HG03460 (cell line): ENCODE measurements at regions not wholly inside any gene's neighbourhood (a gene's known extent, or its start where the extent isn't known, plus 50 kb on each side); places are given as distances from the start of the nearest gene placed in this dataset.
"Not testable (repeated sequence)": the region's sequence is repeated elsewhere in the genome, so short reads cannot be mapped to it uniquely, and the experiment has no call there.

ENCODE experiments used
- ATAC-seq: cut with Tn5 transposase; IDR thresholded peaks from one replicate; pipeline ENCODE4 v1.9.1; 2021; ENCODE audit not compliant: unreplicated experiment

DNA sequence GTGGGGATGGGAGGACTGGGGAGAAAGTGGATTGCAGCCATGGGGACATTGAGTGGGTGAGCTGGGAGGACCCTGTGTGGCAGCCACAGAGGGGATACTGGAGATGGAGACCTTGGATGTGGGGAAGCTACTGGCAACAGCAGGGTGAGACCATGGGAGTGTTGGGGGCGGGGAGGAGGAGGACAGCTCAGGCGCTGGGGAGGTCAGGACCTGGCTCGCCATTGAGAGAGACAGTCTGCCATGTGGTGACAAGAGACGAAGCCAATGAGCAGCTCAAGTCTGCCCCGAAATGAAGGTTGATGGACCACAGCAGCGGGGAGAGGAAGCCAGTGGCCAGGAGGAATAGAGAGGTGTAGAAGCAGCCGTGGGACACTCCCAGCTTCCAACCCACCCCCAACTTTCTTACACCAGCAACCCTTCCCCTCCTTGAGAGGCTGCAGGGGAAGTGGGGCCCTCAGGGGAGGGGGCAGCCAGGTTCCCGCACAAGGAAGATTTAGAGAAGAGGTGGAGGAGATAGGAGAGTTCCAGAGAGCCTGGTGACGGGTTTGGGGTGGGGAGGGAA is 118.1 kb downstream of the ASB7 start:
- ATAC-seq: no peak

DNA sequence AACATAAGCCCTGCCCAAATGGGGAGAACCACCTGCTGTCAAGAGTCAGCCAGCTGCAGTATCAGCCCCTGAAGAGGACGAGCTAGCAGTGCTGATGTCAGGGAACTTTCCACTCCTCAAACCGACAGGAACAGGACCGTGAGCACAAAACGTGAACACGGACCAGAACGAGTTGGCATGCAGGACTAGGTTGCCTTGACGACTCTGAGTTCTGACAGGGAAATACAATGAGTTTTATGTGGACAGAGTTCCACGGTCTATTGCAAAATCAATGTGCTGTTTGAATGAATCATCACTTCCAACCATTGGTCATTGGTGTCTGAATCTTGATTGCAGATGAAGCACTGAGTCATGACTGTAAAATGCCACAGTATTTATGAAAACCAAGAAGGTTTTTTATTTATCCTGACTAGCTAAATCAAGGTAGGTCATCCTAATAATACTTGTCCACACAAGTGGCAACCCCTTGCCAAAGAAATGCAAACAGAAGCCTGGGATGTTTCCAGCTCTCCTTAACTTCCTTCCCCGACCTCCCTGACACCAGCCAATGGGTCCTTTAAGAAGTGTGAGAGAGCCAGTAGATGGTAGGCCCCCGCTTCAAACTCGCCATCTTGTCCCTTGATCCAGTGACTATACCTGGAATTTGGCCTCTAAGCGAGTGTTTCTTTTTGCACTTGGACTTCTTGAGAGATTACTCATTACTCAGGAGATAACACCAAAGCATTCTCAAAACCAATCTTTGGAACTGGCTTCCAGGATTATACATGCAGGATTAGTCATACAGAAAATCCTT is 119.6 kb downstream of the ASB7 start:
- ATAC-seq: no peak

DNA sequence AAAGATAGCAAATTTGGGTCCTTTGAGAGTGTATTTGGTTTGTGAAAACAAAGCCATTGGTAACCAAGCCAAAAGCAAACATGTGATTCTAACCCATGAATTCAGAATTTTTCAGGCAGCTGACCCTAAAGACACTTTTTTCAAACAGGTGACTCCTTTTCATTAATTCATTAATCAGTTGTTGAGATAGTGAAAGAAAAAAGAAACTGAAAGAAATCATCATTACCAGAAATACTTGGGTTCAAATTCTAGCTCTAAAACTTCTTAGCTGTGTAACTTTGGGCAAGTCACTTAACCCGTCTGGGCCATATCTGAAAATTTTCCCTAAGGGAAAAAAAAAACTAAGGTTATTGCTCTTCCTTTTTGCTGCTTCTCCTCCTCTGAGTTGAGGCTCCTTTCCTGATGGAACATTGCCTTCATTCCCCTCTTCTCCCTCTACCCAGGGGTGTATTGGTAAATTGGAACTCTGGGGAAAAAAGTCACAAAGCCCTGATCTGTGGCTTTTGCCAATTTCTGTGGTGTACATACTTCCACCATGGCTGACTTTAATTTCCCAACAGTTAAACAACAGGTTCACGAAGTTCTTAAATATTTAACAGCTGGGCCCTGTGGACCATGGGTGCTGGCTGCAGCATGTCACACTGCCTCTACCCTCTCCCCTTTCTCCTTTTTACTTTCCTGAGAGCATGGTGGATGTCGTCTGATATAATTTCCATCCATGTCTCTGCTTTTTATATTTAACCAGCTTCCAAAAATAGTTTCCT is 120.3 kb downstream of the ASB7 start:
- ATAC-seq: no peak

DNA sequence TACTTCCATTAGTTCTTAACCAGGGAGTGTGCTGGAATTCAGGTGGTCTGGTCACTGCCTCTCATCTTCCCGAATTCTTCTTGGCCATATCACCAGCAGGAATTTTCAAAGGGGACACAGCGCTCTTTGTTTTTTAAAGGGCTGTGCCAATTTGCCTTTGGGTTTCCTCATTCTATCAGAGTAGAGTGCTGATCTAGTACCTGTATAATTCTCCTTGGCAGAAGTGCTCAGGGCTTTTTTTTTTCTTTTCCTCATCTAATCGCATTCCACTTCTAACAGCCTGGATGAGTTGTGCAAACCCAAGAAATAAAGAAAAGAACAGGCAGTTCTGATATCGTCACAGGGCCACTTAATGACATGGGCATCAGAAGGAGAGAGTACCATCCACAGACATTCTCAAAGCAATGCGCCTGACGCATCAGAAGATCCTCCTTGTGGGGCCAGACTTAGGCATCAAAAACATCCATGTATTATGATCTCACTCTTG is 121.0 kb downstream of the ASB7 start:
- ATAC-seq: no peak

DNA sequence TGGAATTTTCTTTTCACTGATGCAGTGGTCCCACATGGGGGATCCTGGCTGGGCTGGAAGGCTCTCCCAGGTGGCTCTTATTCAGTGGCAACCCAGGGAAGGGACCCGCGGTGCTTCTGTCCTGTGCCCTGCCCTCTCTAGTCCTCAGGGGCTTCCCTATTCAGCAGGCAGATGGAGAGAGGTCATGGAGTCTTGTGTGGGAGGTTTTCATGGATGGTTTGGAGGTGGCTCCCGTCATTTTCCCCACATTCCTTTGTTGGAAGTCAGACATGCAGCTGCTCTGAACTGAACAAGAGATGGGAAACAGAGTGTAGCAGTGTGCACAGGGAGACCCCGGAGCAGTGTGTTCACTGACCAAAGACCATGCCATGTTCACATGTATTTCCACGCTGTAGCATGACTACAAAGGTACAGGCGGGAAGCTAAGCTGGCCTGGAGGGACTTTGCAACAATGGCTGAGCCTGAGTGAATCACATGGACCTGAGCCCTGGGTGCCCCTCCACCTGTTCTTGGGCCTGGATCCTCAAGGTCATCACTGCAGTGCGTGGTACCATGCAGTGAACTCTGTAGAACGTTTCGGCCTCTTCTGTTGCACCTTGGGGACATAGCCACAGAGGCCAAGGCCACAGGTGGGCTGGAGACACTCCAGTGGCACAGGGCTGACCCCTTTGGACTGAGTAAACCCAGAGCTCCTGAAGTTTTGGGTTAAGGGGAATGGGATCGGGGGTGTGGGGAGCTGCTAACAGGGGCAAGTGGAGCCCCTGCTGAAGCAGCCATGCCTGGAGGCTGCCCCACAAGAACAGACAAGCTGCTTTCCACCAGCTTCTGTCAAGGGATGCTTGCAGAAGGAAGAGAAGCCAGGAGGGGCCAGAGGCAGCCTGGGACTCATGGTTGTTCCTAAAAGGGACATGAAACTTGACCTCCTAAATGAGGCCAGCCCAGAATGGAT is 123.0 kb downstream of the ASB7 start:
- no peak for ATAC-seq

DNA sequence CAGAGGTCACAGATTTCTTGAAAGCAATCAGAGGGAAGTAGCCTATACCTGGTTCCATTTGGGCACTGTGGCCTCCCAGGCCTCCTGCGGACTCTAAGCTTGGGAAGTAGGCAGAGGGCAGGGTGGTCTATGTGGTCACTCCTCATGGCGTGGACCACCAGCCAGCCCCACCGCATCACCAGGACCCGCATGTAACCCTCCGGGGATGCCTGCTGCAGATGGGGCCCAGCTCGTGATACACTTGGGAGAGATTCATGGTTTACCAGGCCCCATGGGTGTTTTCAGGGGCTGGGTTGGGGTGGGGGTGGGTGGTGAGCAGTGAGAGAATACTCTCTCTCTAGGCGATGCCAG is 123.7 kb downstream of the ASB7 start:
- ATAC-seq: no peak

DNA sequence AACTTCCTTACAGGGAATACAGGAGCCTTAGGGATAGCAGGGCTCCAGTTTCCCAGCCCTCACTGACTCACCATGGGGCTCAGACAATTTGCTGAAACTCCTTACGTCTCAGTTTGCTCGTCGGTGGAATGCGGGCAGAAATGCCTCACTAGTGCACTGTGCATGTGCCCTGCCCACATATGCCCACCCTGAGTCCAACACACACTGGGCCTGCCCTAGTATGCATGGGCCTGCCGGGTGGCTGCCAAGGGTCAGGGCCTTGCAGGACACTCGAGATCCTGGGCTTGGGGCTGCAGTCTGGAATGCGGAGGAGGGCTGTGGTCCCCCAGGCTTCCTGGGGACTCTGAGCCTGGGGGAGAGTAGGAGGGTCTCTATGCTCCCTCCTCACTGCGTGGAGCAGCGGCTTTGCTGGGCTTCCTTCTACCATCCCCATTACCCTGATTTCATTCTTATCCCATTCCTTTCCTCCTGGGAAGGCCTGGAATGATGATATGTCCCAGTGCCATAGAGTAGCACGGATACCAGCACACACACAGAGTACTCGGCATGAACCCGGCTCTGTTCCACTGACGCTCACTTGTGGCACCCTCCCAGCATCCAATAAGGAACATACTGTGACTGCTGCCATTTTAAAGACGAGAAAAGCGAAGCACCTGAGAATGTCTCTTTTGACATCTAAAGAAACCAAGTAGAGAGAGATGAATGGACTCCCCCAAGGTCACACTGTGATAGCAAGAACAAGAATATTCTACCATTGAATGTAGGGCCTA is 124.2 kb downstream of the ASB7 start:
- ATAC-seq: no peak

DNA sequence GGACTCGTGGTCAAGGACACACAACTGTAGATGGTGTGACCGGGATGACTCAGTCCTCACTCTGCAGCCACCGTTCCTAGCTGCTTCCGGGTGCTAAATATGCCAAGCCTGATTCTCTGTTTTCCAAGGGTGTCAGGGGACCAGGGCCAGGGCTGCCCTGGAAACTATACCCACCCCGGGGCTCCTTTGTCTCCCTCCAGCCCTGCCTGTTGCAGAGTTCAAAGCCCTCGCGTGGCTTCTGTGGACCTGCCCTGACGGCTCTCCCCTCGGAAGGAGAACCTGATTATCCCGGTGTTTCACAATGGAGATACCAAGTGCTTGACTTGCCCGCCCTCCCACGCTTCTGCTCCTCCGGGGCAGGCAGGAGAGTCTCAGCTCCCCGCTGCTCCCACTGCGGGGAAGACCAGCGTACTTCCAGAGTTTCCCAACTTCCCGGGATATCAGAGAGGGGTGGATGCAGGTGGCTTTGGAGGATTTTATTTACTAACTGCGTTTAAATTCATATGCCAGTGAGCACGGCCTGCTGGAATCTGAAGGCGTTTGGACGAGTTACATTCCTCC is 125.0 kb downstream of the ASB7 start:
- ATAC-seq: no peak

DNA sequence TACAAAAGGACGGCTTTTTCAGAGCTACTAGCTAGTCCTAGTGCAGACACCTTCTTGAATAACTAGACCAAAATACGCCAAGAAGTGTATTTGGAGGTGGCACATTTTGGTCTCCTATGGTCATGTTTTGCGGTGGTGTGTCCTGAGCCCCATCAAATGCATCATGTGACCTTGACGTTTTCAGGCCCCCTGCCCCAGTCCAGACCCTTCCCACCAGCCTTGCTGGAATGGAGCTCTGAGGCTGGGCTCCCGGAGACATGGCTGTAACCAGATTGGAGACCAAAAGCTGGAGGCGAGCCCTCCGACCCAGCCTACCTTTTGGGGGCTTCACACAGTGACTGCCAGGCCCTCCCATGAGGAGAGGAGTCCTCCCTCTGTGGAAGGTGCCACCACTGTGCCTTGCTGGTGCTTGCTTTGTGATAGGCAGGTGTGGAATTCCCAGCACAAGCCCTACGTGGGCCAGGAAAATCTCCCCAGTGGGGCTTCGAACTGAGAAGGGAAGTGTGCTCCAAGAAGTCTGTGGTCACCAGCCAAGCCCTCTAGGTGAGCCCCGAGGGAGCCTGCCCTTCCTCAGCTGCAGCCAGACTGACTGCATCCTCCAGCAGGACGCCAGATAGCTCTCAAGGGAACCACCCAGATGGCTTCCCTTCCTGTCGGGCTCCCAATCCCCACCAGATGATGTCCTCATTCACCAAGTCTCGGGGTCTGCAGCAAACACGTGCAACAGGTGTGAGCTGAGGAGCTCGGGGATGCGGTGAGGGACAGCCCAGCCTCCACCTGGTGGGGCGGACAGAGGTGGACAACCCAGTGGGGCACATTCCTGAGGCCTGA is 126.2 kb downstream of the ASB7 start:
- ATAC-seq: no peak

DNA sequence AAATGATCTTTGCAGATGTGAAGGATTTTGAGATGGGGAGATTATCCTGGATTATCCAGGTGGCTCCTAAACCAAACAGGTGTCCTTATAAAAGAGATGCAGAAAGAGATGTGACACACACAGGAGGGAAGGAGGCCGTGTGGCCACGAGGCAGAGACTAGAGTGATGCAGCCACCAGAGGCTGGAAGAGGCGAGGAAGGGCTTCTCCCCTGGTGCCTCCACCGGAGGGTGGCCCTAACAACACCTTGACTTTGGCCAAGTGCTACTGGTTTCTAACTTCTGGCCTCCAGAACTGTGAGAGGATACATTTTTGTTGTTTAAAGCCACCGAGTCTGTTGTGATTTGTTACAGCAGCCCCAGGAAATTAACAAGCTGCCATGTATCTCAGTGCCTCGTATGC is 127.1 kb downstream of the ASB7 start:
- ATAC-seq: no peak

DNA sequence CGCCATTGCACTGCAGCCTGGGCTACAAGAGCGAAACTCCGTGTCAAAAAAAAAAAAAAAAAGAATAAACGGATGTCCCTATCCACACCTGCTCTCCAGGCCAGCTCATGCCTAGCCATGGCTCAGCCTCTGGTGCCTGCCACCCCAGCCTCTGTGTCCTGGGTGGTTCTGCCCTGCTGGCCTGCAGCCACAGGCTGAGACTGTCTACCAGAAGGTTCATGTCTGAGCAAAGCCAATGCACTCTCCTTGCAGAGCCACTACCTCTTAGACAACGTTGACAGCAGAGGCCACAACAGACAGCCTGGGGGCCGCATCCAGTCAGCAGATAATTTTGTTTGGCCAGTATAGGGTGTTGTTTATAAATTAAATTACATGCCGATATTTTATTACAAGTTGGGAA is 127.7 kb downstream of the ASB7 start:
- ATAC-seq: no peak

DNA sequence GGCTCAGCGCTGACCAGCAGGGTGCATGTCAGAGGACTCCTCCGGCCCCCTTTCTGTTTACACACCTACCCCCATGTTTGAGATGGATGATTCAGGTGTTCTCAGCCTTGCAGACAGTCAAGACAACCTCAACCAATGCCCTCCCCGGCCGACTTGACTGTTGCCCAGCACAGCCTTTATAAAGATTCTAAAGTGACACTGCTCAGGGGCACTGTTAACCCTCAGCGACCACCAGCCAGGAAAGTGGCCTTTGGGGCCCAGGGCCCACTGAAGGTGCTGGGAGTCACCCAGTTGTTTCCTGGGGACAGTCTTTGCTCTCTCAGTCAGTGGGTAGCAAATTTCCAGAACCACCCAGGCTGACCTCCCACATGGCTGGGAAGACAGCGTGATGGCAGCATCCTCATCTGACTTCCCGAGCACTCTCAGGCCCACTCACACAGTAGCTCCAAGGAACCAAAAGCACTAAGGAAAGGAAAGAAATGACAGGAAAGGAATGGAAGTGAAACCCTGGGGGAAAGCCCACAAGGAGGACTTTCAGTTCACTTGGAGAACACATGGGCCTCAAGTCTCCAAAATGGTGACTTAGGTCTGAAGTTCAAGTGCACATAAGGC is 128.4 kb downstream of the ASB7 start:
- no peak for ATAC-seq

DNA sequence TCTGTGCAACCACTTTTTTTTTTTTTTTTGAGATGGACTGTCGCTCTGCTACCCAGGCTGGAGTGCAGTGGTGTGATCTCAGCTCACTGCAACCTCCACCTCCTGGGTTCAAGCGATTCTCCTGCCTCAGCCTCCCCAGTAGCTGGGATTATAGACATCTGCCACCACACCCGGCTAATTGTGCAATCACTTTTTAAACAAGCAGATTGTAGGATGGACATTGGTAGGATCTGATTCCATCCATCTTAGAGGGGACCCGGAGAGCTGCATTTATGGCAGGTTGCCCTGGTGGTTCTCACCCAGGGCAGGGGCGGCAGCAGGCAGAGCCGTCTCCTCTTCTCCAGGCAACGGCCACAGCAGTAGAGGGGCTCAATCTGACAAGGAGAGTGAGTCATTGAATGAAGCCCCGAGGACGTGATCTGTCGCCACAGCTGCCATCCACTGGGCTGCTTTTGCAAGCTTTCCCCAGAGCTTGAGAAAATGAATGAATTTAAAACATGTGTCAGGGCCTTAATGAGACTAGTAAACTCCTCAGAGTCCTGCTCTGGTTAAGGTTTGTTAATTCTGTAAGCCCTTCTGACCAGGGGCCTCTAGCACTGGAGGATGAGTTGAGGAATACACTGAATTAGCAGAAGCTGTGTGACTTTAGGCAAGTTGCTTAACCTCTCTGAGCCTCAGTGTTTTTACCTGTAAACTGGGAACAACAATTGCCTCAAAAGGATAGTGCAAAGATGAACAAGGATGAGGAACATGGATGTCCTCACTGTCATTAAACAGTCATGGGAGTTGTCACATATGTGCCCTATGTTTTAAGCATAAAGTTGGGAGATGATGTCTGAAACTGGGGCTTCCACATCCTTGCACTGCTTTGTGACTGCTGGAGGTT is 129.1 kb downstream of the ASB7 start:
- ATAC-seq: no peak

DNA sequence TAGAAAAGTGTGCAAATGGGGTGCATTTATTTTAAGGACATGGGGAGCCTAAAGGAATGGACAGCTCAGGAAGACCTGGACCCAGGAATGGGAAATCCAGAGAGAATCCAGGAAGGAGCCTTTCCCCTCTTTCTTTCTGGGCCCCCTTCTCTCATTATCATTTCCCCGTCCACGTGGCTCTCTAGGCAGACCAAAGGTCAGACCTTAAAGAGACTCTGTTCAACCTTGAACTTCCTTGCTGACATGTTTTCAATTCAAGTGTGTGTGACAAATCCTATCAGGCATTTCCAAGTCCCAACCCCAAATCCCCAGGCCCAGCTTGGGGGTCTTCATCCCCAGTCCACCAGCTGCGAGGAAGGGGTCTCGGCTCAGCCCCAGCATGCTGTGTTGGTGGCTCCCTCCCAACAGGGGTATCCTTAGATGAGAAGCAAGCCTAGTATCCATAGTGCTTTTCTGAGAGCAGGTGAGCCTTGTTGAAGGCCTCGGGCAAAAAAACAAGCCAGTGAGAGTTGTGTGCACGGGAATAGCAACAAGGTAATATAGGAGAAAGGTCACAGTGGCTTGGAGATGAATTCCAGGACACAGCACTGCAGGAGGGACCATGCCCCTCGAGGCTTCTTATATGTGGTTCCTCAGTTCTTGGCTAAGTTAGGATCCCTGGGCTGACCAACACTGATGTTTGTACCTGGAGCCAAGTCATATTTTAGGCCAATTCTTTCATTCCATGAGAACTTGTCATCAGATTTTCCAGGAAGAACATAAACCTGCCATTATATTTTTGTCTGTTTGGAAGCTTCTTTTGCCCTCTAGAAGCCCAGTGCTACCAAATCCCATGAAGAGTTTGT is 130.0 kb downstream of the ASB7 start:
- ATAC-seq: no peak

DNA sequence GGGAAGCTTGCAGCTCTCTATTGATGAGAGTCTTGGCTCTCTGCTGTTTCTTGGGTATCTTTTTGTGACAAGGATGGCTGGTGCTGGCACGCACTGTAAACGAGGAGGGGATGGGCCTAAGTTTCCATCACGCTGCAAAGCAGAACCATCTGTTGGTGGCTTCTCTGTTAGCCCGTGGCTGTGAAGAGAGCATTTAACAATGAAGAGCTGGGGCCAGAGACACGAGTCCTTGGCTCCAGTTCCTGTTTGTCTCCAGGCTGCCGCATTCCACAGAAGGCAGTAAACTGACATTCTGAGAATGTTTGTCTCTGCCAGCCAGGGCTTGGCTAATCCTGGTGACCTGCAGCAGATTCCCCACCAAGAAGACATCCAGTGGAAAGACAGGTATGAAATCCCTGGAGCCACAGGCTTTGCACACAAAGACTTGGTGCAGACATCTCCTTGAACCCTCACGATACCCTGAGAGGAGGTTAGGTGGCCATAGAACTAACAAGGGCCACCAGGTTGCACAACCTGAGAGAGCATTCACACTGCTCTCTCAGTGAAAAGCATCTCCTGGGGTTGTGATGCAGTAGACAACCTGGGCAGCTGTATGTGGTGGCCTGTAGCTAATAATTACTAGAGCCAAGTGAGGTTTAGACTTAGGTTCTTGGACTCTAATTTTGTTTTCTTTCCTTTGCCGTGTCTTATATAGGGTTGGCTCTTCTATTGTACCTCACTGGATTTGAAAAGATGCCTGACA is 130.9 kb downstream of the ASB7 start:
- no peak for ATAC-seq

DNA sequence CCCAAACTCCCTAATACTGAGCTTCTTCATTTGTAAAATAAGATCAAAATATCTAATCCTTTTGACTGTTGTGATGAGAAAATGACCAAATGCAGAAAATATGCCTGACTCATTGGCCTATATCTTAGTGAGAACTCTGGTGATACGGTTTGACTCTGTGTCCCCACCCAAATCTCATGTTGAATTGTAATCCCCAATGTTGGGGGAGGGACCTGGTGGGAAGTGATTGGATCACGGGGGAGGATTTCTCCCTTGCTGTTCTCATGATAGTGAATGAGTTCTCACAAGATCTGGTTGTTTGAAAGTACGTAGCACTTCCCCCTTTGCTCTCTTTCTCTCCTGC is 131.4 kb downstream of the ASB7 start:
- ATAC-seq: not testable (repeated sequence)
